Kasumi-1 (cell line): ENCODE measurements at regions not wholly inside any gene's neighbourhood (a gene's known extent, or its start where the extent isn't known, plus 50 kb on each side); places are given as distances from the start of the nearest gene placed in this dataset.

Source experiments
- DNase-seq, 2 experiments: peaks; one replicate each; lab custom pipeline; 2025; lab: John Stamatoyannopoulos, UW

DNA sequence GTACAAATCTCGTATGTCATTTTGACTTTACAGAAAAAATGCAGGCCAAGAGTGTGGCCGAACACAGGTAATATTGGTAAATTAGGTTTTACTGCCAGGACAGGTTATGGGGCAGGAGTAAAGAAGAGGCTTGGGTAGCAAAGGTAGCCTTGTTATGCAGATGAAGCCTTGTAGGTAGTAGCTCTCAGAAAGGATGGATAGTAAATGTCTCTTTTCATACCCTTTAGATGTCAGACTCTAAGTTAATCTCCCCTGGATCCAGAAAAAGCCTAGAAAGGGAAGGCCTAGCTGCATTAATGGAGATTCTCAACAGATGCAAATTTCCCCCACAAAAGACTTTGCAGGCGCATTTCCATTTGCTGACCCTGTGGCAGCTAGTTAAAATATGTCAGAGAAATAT lies 1445.1 kb upstream of the CADM2 start:
- no peak for DNase-seq

GRCh38 chr3:83514130-83514914 lies 1444.5 kb upstream of the CADM2 start:
- no peak for DNase-seq

DNA sequence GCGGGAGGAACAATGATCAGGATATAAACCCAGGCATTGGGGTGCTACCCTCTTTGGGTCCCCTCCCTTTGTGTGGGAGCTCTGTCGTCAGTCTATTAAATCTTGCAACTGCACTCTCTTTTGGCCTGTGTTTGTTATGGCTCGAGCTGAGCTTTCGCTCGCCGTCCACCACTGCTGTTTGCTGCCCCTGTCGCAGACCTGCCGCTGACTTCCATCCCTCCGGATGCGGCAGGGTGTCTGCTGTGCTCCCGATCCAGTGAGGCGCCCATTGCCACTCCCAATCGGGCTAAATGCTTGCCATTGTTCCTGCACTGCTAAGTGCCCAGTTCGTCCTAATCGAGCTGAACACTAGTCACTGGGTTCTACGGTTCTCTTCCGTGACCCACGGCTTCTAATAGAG lies 1443.7 kb upstream of the CADM2 start:
- DNase-seq, result no peak

GRCh38 chr3:83523470-83524073 lies 1435.2 kb upstream of the CADM2 start:
- peak; percentile 88 to 90 for DNase-seq

DNA sequence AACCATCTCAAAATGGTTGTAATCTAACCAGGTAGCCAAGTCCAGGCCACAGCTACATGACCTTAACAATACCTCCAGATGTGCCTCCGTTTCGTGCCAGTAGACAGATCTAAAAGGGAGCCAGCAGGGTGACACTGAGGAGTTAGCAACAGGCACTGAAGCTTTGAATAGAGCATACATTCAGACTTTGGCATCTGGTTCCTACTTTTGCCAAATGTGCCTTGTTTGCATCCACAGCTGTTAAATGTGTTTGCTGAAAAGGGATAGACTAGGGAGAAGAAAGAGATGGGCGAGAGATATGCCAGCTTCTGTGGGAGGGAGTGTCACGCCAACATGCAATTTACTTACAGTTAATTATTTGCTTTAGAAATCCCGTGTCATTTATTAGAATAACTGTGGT lies 1433.9 kb upstream of the CADM2 start:
- no peak for DNase-seq

GRCh38 chr3:83559082-83559481 lies 1399.7 kb upstream of the CADM2 start:
- DNase-seq, result no peak

DNA sequence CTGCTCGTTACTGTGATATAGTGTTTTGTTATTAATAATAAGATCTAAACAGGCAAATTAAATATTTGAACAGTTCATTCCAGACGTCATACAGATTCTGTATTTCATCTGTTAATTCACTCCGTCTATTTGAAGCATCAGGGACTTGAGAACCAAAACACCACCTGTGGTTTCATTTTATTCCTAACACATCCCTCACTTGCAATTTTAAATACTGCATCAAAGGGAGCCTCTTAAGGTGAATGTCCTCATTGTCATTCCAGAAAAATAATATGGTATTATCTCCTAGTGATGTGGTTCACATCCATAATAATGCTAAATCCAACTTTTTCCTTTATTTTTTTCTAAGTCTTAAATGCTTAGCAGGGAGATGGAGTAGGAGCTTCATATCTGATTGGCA lies 1390.9 kb upstream of the CADM2 start:
- DNase-seq, result no peak

GRCh38 chr3:83581546-83581945 lies 1377.2 kb upstream of the CADM2 start:
- no peak for DNase-seq

- no peak for DNase-seq
Observed at GRCh38 chr3:83601704-83602103, 1357.1 kb upstream of the CADM2 start.

- no peak for DNase-seq
Observed at GRCh38 chr3:83622526-83622925, 1336.3 kb upstream of the CADM2 start.

GRCh38 chr3:83625261-83625660 lies 1333.5 kb upstream of the CADM2 start:
- DNase-seq, result no peak

DNA sequence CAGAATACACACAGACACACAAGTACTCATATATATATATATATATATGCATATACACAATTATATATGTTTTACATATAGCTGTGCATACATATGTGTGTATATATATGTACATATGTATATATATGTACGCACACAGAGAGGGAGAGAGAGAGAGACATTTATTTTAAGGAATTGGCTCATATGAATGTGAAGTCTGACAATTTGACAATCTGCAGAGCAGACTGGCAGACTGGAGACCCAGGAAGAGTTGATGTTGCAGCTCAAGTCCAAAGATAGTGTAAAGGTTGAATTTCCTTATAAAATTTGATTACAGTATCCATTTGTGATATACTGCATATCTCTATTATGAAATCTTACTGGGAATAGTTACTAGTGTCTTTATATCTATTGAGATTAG lies 1330.3 kb upstream of the CADM2 start:
- no peak for DNase-seq

DNA sequence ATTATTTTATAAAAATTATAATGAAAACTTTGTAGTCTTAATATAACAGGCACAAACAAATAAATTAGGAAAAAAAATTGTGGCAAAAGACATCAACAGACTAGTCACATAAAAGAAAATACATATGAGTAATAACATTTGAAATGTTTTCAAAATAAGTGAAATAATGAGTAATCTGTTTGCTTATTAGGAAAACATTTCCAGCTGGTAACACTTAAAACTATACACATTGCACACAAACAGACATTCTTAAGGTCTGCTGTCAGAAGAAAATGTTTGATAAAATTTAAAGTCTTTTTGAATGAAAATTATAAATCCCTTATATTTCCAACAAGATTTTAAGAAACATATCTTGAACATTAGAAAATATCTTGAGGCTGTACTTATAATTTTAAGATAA lies 1326.3 kb upstream of the CADM2 start:
- DNase-seq, result no peak

GRCh38 chr3:83633758-83634157 lies 1325.0 kb upstream of the CADM2 start:
- DNase-seq, result no peak

DNA sequence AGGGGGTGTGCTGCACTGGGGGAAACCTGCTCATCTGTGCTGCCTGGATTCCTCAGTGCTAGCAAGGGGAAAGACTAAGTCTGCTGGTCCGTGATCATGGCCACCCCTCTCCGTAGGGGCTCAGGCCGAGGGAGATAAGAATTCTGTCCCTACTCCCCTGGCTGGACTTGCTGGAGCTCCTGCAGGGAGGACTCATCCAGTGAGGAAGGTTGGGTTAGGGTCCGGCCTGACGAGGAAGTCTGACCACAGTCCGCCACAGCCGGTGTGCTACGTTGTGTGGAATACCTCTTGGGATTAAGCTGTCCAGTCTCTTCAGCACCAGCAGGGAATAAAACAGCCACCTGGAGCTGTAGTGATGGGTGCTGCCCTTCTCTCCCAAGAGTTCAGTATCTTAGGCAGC lies 1309.1 kb upstream of the CADM2 start:
- DNase-seq, result no peak

- no peak for DNase-seq
Observed at GRCh38 chr3:83655083-83655482, 1303.7 kb upstream of the CADM2 start.

DNA sequence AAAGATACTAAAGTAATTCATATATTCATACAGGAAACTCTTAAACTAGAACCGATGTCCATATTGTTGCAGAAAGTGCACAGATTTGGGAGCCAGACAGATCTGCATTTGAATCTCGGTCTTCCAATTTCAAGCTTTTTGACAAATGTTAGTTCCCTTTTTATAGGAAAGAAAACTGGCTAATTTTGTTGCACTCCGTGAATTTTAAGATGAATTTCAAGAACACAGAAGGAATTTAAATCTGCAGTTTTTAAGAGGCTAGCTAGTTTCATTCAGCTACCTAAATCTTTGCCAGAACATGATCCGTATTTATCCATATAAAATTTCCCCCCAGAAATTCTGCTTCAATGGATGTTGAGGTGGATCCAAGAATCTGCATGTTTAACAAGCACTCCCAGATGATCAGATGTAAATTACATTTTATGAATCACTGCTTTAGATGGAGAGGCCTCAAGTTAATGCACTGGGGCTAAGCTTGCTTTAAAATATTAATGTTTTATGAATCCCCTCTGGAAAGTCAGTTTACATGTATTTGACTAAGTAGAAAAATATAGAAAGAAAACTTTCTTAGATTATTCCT lies 1296.3 kb upstream of the CADM2 start:
- no peak for DNase-seq

DNA sequence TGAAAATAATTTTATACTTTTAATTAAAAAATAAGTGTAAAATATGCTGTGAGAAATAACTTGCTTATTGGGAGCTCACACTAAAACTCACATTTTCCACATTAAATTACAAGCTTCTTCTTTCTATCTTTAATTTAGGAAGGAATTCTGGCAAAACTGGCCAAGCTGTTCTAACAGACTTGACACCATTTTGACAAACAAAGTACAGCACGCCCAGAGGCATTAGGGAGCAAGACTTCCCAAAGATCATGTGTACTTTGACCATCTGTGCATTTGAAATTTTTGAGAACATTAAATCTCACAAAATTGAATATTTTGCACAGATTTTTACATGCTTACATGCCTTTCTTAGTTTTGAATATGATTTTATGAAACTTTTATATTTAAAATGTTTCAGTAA lies 1288.4 kb upstream of the CADM2 start:
- no peak for DNase-seq

DNA sequence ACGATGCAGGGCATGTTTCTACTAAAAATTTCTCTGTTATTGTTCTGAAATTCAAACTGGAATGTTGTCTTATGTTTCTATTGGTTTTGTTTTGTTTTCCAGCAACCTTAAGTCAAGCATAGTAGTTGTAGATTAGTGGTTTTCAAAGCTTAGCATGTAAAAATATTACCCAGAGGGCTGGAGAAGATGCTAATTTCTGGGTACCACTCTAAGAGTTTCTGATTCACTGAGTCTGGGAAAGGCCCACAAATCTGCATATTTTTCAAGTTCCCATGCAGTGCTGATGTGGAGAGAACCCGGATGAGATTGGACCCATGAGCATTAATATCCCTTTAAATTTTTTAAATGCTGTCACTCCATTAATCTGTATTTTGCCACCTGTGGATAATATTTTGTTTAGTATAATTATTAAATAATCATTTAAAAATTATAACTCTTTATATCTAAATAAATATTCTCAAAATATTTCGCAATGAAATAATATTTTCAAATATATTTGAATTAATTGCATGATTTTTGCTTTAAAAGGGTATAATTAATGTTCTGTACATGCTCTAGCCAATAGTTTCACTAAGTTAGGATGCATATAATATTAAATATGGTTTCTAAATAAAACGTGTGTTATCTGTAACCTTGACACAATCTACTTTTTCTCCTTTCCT lies 1274.7 kb upstream of the CADM2 start:
- no peak for DNase-seq

DNA sequence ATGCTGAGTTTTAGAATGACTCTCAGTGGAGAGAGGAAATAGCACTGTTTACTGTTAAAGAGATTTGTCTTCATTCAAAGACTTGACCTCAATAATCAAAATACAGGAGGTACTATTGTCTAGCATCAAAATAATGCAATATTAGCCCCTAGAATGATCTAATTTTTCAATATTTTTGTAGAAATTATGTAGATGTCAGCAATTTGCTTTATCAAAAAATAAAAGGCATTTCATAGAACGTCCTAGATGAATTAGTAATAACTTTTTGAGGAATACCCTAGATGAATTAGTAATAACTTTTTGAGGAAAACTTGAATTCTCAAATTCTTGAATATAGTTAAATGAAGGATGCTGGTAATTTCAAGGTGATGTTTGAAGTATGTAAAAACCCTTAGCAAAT lies 1252.1 kb upstream of the CADM2 start:
- DNase-seq, result no peak

GRCh38 chr3:83715307-83715706 lies 1243.5 kb upstream of the CADM2 start:
- DNase-seq, result no peak

- no peak for DNase-seq
Observed at GRCh38 chr3:83729576-83729975, 1229.2 kb upstream of the CADM2 start.

DNA sequence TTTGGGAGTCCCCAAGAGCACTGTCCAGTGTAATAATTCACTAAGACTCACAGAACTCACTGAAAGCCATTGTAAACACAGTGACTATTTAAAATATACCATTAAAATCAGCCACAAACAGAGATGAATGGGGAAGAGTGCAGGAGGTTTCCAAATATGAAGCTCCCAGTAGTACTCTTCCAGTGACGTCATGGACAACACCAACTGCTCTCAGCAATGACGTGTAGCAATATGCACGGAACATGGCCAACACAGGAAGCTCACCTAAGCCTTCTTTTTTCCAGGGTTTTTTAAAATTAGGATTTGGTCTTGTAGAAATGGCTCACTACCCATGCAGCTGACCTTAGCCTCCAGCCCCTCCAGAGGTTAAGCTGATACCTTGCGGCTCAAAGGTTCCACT lies 1224.1 kb upstream of the CADM2 start:
- no peak for DNase-seq
